HUES64 (cell line): ENCODE measurements at regions not wholly inside any gene's neighbourhood (a gene's known extent, or its start where the extent isn't known, plus 50 kb on each side); places are given as distances from the start of the nearest gene placed in this dataset.

Experiments used
- H3K27ac ChIP-seq: 2 replicates; pipeline ENCODE4 v1.7.0; 2013; ENCODE audit warnings: low read depth, low read length, inconsistent platforms
- H3K27me3 ChIP-seq: 2 replicates; pipeline ENCODE4 v1.6.1; 2013; ENCODE audit warnings: mild to moderate bottlenecking, low read length; ENCODE audit not compliant: insufficient read depth
- H3K36me3 ChIP-seq: 2 replicates; pipeline ENCODE4 v1.6.1; 2013; ENCODE audit warnings: mild to moderate bottlenecking, low read length; ENCODE audit not compliant: insufficient read depth
- H3K4me1 ChIP-seq: 2 replicates; pipeline ENCODE4 v1.6.1; 2013; ENCODE audit warnings: mild to moderate bottlenecking, low read length, moderate library complexity; ENCODE audit not compliant: insufficient read depth
- H3K4me3 ChIP-seq: 2 replicates; pipeline ENCODE4 v1.5.1; 2013; ENCODE audit warnings: mild to moderate bottlenecking, low read length, moderate library complexity
- H3K9ac ChIP-seq: 2 replicates; pipeline ENCODE4 v1.6.1; 2013; ENCODE audit warnings: mild to moderate bottlenecking, low read depth, low read length
- H3K9me3 ChIP-seq: 2 replicates; pipeline ENCODE4 v1.6.1; 2013; ENCODE audit warnings: low read depth, low read length; ENCODE audit not compliant: insufficient read depth
- WGBS: fragments of 150-250, 120-280 bp; methylation state at CpG from one replicate; pipeline ENCODE4 v1.1.7; 2013; ENCODE audit warnings: missing lambda C conversion rate; 5-methylcytosine and 5-hydroxymethylcytosine counted together

- H3K27ac ChIP-seq: no peak overlapping the region
- H3K27me3 ChIP-seq: no peaks in the 10 kb centered on the region
- H3K36me3 ChIP-seq: no peaks in the 10 kb centered on the region
- H3K9me3 ChIP-seq: peaks cover 3% of the 10 kb centered on the region; the same call in 1 of the 2 replicates
- H3K9ac ChIP-seq: no peak overlapping the region
- H3K4me3 ChIP-seq: no peak overlapping the region
- 37% methylated on average over 2 of the region's 2 CpGs for WGBS
- H3K4me1 ChIP-seq: peaks cover 8% of the 10 kb centered on the region
These were observed 347.9 kb upstream of the SPTLC3 start for GRCh38 chr20:12660918-12661317.

GRCh38 chr20:12670301-12670700 lies 338.5 kb upstream of the SPTLC3 start:
- Histone ChIP-seq H3K9me3 (no peaks in the 10 kb centered on the region), H3K27me3 (no peaks in the 10 kb centered on the region), H3K4me1 (0 out of 2 replicates have a peak, but pooled peaks cover 5% of the 10 kb centered on the region), H3K36me3 (no peaks in the 10 kb centered on the region), H3K4me3 (no peak overlapping the region), H3K9ac (no peak overlapping the region), H3K27ac (no peak overlapping the region)
- 87% methylated on average over 1 of the region's 1 CpG for WGBS

- H3K9ac ChIP-seq: no peak overlapping the region
- H3K27me3 ChIP-seq: no peaks in the 10 kb centered on the region
- WGBS: 95% methylated on average over 5 of the region's 5 CpGs
- no peak overlapping the region for H3K4me3 ChIP-seq
- no peaks in the 10 kb centered on the region for H3K36me3 ChIP-seq
- no peak overlapping the region for H3K27ac ChIP-seq
- no peaks in the 10 kb centered on the region for H3K9me3 ChIP-seq
- 0 out of 2 replicates have a peak, but pooled peaks cover 5% of the 10 kb centered on the region for H3K4me1 ChIP-seq
These were observed 335.4 kb upstream of the SPTLC3 start for GRCh38 chr20:12673352-12673751.

GRCh38 chr20:12677925-12678324 lies 330.8 kb upstream of the SPTLC3 start:
- H3K4me3 ChIP-seq: no peak overlapping the region
- H3K9ac ChIP-seq: no peak overlapping the region
- H3K9me3 ChIP-seq: no peaks in the 10 kb centered on the region
- H3K36me3 ChIP-seq: no peaks in the 10 kb centered on the region
- no peaks in the 10 kb centered on the region for H3K27me3 ChIP-seq
- H3K4me1 ChIP-seq: peaks cover 11% of the 10 kb centered on the region; the same call in 1 of the 2 replicates
- H3K27ac ChIP-seq: no peak overlapping the region
- no CpG with 5 or more reads among the region's 1 CpG for WGBS

GRCh38 chr20:12679447-12679846 lies 329.3 kb upstream of the SPTLC3 start:
- no peak overlapping the region for H3K9ac ChIP-seq
- H3K4me3 ChIP-seq: no peak overlapping the region
- H3K27me3 ChIP-seq: no peaks in the 10 kb centered on the region
- peaks cover 9% of the 10 kb centered on the region; the same call in 1 of the 2 replicates for H3K4me1 ChIP-seq
- H3K36me3 ChIP-seq: no peaks in the 10 kb centered on the region
- H3K27ac ChIP-seq: no peak overlapping the region
- 89% methylated on average over 1 of the region's 1 CpG for WGBS
- no peaks in the 10 kb centered on the region for H3K9me3 ChIP-seq

- peaks cover 9% of the 10 kb centered on the region; the same call in 1 of the 2 replicates for H3K4me1 ChIP-seq
These were observed 326.2 kb upstream of the SPTLC3 start for GRCh38 chr20:12682613-12683012.

GRCh38 chr20:12687476-12687875 lies 321.3 kb upstream of the SPTLC3 start:
- WGBS: 82% methylated on average over 4 of the region's 4 CpGs
- no peak overlapping the region for H3K9ac ChIP-seq
- H3K36me3 ChIP-seq: no peaks in the 10 kb centered on the region
- no peak overlapping the region for H3K27ac ChIP-seq
- no peaks in the 10 kb centered on the region for H3K9me3 ChIP-seq
- H3K4me3 ChIP-seq: no peak overlapping the region
- peaks cover 8% of the 10 kb centered on the region; the same call in 1 of the 2 replicates for H3K4me1 ChIP-seq
- H3K27me3 ChIP-seq: no peaks in the 10 kb centered on the region

More at GRCh38 chr20:12682613-12683012, 326.2 kb upstream of the SPTLC3 start:
- H3K27me3 ChIP-seq: no peaks in the 10 kb centered on the region
- no peaks in the 10 kb centered on the region for H3K36me3 ChIP-seq
- H3K27ac ChIP-seq: no peak overlapping the region
- no peaks in the 10 kb centered on the region for H3K9me3 ChIP-seq
- H3K4me3 ChIP-seq: no peak overlapping the region
- H3K9ac ChIP-seq: no peak overlapping the region

GRCh38 chr20:12695937-12696336 lies 312.8 kb upstream of the SPTLC3 start:
- Histone ChIP-seq H3K36me3 (no peaks in the 10 kb centered on the region), H3K9me3 (no peaks in the 10 kb centered on the region), H3K4me3 (no peak overlapping the region), H3K27me3 (no peaks in the 10 kb centered on the region), H3K9ac (no peak overlapping the region), H3K4me1 (peaks cover 5% of the 10 kb centered on the region; the same call in 1 of the 2 replicates), H3K27ac (no peak overlapping the region)
- WGBS: 82% methylated on average over 3 of the region's 3 CpGs

GRCh38 chr20:12698817-12699216 lies 310.0 kb upstream of the SPTLC3 start:
- 98% methylated on average over 2 of the region's 2 CpGs for WGBS
- Histone ChIP-seq H3K4me1 (peaks cover 5% of the 10 kb centered on the region; the same call in 1 of the 2 replicates), H3K9me3 (no peaks in the 10 kb centered on the region), H3K27me3 (no peaks in the 10 kb centered on the region), H3K36me3 (no peaks in the 10 kb centered on the region), H3K27ac (no peak overlapping the region), H3K4me3 (no peak overlapping the region), H3K9ac (no peak overlapping the region)

- Histone ChIP-seq H3K9ac (no peak overlapping the region), H3K27me3 (no peaks in the 10 kb centered on the region), H3K36me3 (no peaks in the 10 kb centered on the region), H3K4me1 (peaks cover 5% of the 10 kb centered on the region; the same call in 1 of the 2 replicates), H3K9me3 (no peaks in the 10 kb centered on the region), H3K4me3 (no peak overlapping the region), H3K27ac (no peak overlapping the region)
- 94% methylated on average over 5 of the region's 5 CpGs for WGBS
These were observed 309.2 kb upstream of the SPTLC3 start for GRCh38 chr20:12699374-12700228.

GRCh38 chr20:12700701-12701100 lies 308.1 kb upstream of the SPTLC3 start:
- Histone ChIP-seq H3K4me3 (no peak overlapping the region), H3K9me3 (no peaks in the 10 kb centered on the region), H3K9ac (no peak overlapping the region), H3K27ac (no peak overlapping the region), H3K27me3 (no peaks in the 10 kb centered on the region), H3K4me1 (peaks cover 5% of the 10 kb centered on the region; the same call in 1 of the 2 replicates), H3K36me3 (no peaks in the 10 kb centered on the region)
- 98% methylated on average over 9 of the region's 9 CpGs for WGBS
